ENCODE measurements at regions not wholly inside any gene's neighbourhood (a gene's known extent, or its start where the extent isn't known, plus 50 kb on each side); places are given as distances from the start of the nearest gene placed in this dataset.

DNA sequence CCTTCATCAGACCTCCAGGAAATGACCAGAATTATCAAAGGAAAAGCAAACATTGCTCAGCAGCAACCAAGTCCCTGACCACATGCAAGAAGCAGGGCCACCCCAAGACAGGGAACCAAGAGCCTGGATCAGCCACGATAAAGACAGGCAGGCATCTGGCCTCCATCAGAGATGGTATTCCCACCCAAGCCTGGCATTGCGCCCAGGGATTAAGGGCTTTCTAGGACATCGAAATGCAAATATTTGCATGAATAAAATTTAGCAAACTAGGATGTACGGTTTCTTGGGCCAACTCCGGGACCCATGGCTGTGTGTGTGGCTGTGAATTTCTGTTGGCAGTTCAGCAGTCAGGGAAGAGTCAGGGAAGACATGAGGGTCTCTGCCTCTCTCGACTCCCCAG is 241.4 kb upstream of the DYNLRB2 start:
- peak; percentile 68 for DNase-seq

DNA sequence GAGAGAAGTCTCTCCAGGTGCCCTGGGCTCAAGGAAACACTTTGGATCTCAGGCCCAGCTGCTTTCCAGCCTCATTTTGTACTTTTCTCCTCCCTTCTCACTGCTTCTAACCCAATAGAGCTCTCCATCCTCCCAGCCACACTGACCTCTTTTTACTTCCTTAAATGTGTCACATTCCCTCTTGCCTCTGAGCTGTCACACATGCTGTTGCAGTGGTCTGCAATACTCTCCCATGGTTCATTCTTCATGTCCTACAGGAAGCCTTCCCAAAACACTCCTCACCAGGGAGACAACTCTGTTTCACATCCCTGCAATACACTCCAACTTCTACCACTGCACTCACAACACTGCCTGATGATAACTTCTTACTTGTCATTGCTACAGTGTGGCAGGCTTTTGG is 242.1 kb upstream of the DYNLRB2 start:
- no peak for DNase-seq

DNA sequence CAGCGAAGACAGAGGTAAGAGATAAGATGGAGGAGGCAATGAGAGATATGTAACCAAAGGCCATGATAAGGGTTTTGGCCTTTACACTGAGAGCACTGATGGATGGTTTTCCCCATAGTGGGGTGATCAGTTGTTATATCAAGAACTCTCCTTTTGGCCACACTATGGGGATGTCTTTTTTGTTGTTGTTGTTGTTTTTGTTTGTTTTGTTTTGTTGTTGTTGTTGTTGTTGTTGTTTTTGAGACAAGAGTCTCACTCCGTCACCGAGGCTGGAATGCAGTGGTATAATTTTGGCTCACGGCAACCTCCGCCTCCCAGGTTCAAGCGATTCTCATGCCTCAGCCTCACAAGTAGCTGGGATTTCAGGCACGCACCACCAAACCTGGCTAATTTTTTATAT is 244.8 kb upstream of the DYNLRB2 start:
- DNase-seq: no peak

DNA sequence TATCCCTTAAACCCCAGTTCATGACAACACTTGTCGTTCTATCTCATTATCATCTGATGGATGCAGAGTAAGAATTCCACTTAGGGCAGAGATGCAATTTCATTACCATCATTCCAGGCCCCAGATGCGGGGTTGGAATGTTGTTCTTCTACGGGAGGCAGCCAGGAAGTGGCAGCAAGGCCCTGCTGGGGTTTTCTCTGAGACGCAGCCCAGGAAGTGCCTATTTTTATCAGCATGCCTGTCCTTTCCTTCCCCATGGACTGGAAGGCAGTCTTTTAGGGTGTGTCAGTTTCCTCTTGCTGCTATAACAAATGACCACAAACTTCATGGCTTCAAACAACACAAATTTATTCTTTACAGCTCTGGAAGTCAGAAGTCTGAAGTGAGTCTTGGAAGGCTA is 246.6 kb upstream of the DYNLRB2 start:
- peak; percentile 16 for DNase-seq

DNA sequence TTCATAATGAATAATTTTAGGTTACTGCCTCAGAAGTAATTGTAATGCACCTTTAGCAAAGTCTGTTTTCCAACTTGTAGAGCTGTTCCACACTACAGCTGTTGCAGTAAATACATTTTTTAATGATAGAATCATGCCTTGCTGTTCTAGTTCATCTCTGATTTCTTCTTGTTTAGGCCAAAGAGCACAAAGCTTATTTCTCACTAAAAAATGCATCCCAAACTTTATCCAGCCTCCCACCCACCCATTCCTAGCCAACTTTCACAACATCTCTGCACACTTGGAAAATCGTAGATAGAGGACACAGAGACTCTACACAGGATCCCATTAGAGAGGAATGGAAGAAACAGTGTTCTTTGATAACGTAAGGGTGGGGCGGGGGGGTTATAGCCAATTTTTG is 252.2 kb upstream of the DYNLRB2 start:
- DNase-seq: no peak

DNA sequence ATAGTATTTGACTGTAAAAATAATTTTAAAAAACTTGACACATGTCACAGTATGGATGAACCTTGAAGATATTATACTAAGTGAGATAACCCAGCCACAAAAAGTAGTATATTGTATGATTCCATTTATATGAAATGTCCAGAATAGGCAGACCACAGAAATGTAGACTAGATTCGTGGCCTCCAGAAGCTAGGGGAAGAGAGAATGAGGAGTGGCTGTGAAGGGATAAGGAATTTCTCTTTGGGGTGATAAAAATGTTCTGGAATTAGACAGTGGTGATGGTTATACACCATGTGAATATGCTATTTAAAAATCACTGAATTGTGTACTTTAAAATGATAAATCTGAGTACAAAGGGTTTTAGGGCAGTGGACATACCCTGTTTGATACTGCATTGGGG is 253.1 kb upstream of the DYNLRB2 start:
- peak; percentile 13 for DNase-seq

DNA sequence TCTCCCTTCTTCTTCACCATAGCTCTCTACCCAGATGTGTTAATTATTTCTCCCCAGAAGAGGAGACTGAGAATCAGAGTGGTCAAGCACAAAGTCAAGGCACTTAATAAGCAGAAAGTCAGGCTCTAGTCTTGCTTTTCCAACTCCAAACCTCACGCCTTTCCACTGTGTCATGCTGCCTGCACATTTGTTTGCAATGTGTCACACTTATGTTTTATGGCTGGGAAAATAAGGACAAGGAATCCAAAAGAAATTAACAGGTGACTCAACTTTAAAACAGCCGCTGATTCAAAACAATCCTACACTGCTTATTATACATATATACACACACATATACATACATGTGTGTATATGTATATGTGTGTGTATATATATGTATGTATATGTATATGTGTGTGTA is 255.7 kb upstream of the DYNLRB2 start:
- DNase-seq: peak; percentile 82

DNA sequence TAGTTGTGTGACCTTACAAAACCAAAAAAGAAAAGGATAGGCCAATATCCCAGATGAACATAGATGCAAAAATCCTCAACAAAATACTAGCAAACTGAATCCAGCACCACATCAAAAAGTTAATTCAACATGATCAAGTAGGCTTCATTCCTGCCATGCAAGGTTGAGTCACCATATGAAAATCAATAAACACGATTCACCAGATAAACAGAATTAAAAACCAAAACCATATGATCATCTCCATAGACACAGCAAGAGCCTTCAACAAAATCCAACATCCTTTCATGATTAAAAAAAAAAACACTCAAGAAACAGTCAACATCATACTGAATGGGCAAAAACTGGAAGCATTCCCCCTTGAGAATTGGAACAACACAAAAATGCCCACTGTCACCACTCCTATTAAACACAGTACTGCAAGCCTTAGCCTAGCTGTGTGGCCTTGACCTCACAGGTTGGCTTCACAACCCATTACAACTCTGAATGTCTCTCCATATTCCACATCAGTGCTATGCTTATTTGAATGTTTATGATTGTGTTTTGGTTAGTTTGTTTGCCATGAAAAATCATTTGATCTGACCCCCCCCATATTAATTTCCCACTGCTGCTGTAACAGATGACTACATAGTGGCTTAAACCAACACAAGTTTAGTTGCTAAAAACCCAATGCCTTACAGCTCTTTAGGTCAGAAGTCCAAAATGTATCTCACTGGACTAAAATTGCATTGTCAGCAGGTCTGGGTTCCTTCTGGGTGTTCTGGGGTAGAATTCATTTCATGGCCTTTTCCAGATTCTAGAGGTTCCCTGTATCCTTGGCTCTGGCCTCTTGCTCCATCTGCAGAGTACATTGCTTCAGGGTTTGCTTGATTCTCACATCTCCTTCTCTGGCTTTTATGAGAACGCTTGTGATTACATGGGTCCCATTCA is 257.1 kb upstream of the DYNLRB2 start:
- DNase-seq: no peak

DNA sequence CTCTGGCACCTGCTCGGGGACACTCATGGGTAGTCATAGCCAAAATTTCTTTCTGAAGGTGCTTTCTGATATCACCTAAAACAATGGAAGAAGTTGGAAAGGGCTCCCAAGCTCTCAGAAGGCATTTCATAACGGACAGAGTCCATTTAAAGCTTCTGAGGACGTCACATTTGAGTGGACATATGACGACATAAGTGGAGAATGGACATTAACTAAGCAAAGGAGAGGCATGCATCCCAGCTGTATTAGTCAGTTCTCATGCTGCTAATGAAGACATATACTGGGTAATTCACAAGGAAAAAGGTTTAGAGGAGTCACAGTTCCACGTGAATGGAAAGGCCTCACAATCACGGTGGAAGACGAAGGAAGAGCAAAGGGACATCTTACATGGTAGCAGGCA is 260.2 kb upstream of the DYNLRB2 start:
- no peak for DNase-seq

DNA sequence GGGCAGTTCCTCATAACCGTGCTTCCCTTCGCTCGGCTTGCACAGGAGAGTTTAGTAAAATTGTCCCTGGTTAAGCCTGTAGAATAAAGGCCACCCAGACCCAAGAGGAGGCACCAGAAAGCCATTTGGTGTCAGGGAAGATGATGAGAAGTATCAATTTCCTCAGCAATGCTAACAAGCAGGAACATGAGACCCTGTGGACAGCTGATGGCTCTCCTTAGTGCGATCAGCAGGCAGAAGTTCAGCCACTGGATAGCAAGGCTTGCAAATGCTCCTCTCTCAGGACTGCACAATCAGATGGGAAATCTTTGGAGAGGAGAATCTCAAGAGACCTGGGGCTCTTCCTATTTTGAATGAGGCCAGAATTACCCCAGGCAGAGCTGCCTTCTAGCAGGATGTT is 261.1 kb upstream of the DYNLRB2 start:
- DNase-seq: no peak

DNA sequence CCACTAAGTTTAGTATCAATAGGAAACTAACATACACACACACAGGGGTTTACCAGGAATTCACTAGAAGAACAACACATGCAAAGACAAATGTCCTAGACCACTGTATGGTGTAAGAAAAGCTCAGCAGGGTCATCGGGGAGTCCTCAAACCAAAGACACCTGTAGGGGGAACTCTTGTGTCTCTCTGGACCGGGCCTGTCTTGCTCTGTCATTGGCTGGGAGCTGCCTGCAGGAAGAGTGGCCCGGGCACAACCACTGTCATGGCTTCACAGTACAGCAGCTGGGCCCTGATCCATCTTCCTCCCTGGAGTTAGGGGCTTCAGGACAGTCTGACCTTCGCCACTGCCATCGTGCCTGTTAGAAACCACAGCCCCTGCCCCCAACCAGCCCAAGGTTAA is 263.6 kb upstream of the DYNLRB2 start:
- DNase-seq: no peak

DNA sequence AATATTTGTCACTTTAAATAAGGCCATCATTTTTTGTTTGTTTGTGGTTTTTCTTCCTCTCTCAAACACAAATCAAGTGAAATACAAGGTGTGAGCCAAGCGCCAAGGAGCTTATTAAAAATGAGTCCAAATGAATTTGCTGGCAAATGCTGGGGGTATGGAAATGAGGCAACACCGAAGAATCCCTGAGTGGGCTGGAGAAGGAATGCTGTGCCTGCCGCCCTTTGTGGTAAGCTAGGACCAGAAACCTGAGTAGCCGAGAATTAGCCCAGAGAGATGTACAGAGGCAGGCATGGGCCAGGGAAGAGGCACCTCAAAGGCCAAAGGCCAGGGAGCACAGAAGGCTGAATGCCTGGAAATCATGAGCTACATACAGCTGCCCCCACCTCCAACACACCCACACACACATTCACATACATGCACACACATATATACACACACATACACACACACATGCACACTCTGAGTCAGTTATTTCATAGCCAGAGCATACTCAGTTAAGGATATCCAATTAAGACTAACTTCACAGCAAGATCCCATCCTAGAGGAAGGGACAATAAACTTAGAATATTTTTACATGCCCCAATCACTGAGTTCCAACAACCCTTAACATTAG is 266.1 kb upstream of the DYNLRB2 start:
- DNase-seq: peak; percentile 85

DNA sequence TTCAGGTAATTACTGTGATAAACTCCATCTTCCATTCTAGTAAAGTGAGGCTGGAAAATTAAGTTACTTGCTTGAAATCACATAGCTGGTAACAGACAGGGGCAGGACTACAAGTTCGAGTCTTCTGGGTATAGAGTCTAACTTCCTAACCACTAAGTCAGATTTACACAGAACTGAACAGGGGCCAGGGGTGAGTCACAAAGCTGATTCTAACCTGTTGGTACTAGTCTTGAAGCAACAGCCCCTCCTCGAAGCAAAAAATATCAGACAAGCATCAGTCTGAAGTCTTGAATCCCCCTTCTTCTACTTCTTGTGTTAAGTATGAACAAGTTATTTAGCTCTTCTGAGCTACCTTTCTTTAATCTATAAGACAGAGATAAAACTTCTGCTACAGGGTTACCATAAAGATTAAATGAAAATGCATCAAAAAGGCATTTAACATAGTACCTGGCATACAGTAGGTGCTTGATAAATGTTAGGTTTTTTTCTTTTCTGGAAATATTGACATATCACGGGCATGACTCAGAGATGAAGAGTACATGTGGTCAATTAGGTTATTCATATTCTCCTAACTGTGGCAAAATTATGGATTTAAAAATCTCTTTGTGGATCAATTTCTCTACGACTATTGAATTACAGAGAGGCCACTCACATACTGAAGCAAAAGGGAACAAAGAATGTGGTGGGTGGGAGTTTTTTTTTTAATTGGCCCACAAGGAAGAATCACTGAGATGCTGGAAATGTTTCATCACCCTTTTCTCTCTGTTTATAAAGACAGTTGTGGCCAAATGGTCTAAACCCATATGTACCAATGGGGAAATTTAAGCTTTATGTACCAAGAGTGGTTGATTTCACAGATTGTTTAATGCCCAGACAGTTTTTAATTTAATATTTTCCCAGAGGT is 266.9 kb upstream of the DYNLRB2 start:
- peak; percentile 76 for DNase-seq

DNA sequence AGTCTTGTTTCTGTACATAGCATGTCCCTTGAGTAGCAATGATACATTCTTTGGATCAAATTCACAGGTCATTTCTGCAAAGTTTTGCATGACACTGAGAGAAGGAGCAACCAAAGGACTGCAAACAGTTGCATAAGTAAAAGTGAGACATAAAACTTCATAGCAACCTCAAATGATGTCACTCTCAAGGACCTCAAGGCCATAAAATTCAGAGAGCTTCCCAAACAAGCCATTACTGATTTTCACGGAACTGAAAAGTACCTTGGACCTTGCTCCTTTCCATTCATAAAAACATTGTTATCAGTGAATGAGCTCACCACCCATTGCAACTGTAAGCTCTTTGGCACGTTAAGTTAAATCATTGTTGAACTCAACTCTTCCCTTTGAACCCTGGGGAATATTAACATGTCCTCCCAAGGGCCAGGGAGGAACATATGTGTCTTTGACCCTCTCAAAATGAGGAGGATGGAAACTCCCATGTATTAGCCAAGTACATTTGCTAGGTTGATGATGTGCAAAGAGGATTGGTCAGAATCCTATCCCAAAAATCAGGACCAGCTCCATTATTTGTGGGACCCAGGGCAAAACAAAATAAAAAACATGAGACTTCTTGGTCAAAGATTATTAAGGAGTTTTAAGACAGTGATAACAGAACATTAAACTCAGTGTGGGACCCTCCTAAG is 275.0 kb upstream of the DYNLRB2 start:
- peak; percentile 27 for DNase-seq

DNA sequence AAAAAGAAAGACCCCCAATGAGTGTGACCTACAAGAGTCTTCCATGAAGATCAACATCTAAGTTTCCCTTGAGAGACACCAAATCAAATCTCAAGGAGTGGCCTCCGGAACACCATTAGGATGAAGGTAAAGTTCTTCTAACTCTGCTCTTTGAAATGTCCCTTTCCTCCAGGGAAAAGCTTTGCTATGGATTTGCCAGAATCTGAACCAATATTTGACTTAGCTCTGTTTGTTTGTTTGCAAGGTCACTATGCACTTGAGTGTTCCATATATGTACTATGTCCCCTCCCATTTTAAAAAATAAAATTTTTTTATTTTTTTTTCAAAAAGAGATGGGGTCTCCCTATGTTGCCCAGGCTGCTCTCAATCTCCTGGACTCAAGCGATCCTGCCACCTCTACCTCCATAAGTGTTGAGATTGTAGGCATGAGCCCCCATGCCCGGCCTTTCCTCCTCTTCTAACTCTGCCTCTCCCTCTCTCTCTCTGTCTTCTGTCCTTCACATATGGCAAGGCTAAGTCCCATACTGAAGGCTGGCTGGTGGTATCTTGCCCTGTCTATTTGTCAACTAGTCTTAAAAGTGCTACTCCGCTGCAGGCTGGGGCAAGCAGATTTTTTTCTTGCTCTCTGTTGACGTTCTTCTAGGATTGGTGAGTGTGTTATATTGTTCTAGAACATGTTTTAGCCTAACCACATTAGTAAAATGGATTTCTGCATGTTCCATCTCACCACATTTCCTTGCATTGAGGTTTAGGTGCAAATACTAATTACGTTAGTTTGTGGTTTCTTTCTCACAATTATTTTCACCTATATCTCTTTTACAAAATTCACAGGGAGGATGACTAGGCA is 276.7 kb upstream of the DYNLRB2 start:
- DNase-seq: no peak

DNA sequence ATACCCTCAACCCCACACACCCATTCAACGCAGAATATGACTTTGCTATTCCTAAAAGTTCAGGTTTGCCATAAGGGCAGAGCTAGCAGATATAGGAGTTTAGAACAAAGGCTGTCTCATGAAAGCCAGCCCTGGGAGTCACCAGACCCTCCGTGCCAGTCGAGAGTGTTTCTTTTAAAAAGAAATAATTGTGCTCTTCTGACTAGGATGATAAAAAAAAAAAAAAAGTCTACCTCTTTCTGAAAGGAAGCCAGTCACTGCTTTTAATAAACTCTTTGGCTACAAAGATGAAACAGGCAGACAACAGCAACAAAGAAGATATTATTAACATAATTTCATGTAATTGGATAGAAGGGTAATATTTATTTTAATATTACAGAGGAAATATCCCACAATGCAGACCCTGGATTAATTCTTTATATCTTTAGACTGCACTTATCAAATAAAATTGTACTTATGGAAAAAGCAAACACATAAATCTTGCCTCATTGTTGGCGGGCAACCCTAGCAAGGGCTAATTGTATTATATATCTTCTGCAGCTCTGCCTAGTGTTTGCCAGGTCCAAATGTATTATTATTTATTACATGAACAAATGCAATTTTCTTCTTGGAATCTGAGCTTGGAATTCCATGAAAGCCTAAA is 277.5 kb upstream of the DYNLRB2 start:
- no peak for DNase-seq

DNA sequence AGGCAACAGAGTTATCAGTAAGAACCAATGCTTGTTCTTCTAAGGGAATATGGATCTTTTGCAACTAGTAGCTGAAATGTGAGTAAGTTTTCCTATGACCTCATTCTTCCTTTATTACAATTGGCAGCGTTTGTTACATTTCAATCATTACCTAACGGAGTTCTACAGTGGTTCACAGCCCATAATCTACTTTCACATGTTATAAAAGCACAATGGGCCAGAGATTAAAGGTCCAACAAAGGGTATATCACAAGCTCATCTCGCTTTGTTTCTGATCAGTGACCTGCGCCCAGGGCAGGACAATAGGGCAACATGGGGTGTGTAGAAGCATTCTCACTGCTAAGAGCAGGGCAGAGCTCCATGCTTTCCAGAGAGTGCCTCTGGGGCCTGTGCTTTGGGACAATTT is 279.9 kb upstream of the DYNLRB2 start:
- DNase-seq: no peak

DNA sequence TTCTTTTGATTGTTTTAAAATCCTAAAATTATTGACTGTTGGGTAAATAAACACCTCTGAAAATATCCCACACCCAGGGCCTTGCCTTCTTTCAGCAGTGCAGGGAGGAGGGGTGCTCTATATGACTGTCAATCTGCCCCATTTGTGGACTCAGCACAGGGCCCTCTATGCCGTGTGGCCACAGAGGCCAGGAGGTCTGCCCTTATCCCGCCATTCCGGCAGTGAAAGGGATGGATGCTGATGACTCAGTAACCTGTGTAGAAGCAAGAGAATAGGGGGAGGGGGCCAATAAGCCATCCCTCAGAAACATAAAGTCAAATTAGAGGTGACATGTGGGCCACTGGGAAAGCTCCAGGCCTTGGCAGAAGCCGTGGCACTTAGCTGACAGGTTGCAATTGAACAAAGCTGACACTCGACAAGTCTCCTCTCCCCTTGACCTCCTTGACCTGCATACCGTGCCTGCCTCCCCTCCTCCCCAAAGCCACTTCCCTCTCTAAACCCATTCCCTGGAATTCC is 281.4 kb upstream of the DYNLRB2 start:
- no peak for DNase-seq

DNA sequence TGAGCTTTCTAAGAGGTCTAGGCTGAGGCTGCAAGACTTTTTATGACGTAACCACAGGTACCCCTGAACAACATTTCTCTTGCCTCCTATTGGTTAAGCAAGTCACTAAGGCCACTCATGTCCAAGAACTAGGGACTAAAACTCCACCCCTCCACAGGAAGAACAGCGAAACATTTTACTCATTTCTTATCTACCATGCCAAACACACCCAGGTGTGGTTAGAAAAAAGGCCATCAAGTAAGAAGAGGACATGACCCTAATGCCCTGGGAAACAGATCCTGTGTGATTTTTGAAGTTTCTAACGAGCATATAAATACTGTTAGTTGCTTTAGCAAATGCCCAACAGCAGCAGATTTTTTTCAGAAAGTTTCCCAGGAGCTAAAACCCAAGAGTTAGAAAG is 282.4 kb upstream of the DYNLRB2 start:
- no peak for DNase-seq

DNA sequence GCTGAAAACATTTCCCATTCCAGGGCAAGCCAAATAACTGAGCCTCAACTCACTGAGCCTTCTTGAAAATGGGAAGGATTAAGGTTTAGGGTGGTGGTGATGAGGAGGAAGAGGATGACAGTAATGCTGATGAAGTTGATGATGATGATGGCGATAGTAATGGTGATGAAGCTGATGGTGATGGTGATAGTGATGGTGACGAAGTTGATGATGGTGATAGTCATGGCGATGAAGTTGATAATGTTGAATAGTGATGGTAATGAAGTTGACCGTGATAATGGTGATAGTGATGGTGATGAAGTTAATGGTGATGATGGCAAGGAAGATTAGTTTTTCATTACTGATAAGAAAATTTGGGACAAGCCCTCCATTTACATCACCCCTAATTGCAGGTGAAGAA is 285.8 kb upstream of the DYNLRB2 start:
- no peak for DNase-seq

DNA sequence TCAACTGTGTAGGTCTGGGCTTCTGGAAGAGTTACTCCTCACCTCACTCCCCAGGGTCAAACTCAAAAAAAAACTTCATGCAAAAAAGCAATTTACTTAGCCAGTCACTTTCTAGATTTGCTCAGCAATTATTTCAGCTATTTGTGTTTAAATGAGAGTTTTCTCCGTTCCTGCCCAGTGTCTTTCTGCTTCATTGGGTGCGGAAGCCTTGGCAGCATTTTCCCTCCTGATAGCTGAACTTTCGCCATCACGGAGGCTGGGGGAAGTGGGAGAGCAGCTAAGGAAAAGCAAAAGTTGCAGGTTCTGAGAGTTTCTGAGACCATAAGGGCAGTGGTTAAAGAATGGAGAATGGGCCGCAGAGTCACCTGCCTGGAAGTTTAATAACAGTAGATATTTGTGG is 287.1 kb upstream of the DYNLRB2 start:
- no peak for DNase-seq
